ENCODE measurements at regions not wholly inside any gene's neighbourhood (a gene's known extent, or its start where the extent isn't known, plus 50 kb on each side); places are given as distances from the start of the nearest gene placed in this dataset.
"Not testable (repeated sequence)": the region's sequence is repeated elsewhere in the genome, so short reads cannot be mapped to it uniquely, and the experiment has no call there.

GRCh38 chr13:76620036-76620435 is 266.2 kb downstream of the KCTD12 start:
- no peak for DNase-seq (ENCODE audit: low spot score)

GRCh38 chr13:76619631-76620030 is 266.6 kb downstream of the KCTD12 start:
- DNase-seq (ENCODE audit: low spot score), result no peak

GRCh38 chr13:76610819-76611415 is 275.3 kb downstream of the KCTD12 start:
- no peak for DNase-seq (ENCODE audit: low spot score)

- DNase-seq (ENCODE audit: low spot score), result peak; percentile 35
Observed at GRCh38 chr13:76609643-76610042, 276.6 kb downstream of the KCTD12 start.

GRCh38 chr13:76607866-76608265 is 278.3 kb downstream of the KCTD12 start:
- no peak for DNase-seq (ENCODE audit: low spot score)

GRCh38 chr13:76600081-76600480 is 286.1 kb downstream of the KCTD12 start:
- peak; percentile 44 for DNase-seq (ENCODE audit: low spot score)

- DNase-seq (ENCODE audit: low spot score), result no peak
Observed at GRCh38 chr13:76597868-76598267, 288.3 kb downstream of the KCTD12 start.

- DNase-seq (ENCODE audit: low spot score), result no peak
Observed at GRCh38 chr13:76596216-76596615, 290.0 kb downstream of the KCTD12 start.

- DNase-seq (ENCODE audit: low spot score), result no peak
Observed at GRCh38 chr13:76594435-76594834, 291.8 kb downstream of the KCTD12 start.

- no peak for DNase-seq (ENCODE audit: low spot score)
Observed at GRCh38 chr13:76586842-76587241, 299.4 kb downstream of the KCTD12 start.

GRCh38 chr13:76579701-76580100 is 306.5 kb downstream of the KCTD12 start:
- no peak for DNase-seq (ENCODE audit: low spot score)

GRCh38 chr13:76575634-76576033 is 310.6 kb downstream of the KCTD12 start:
- DNase-seq (ENCODE audit: low spot score), result not testable (repeated sequence)

GRCh38 chr13:76570510-76570971 is 315.7 kb downstream of the KCTD12 start:
- peak; percentile 62 for DNase-seq (ENCODE audit: low spot score)

- DNase-seq (ENCODE audit: low spot score), result no peak
Observed at GRCh38 chr13:76556627-76557026, 329.6 kb downstream of the KCTD12 start.

GRCh38 chr13:76552807-76553206 is 333.4 kb downstream of the KCTD12 start:
- no peak for DNase-seq (ENCODE audit: low spot score)

GRCh38 chr13:76552041-76552772 is 334.0 kb downstream of the KCTD12 start:
- DNase-seq (ENCODE audit: low spot score), result no peak

GRCh38 chr13:76542176-76542575 is 344.0 kb downstream of the KCTD12 start:
- DNase-seq (ENCODE audit: low spot score), result no peak

GRCh38 chr13:76538004-76538403 is 348.2 kb downstream of the KCTD12 start:
- DNase-seq (ENCODE audit: low spot score), result no peak

- no peak for DNase-seq (ENCODE audit: low spot score)
Observed at GRCh38 chr13:76533251-76533650, 353.0 kb downstream of the KCTD12 start.

GRCh38 chr13:76527041-76527440 is 359.2 kb downstream of the KCTD12 start:
- DNase-seq (ENCODE audit: low spot score), result peak; percentile 41

- DNase-seq (ENCODE audit: low spot score), result no peak
Observed at GRCh38 chr13:76523740-76524340, 362.4 kb downstream of the KCTD12 start.

GRCh38 chr13:76522083-76522755 is 364.0 kb downstream of the KCTD12 start:
- DNase-seq (ENCODE audit: low spot score), result no peak

- no peak for DNase-seq (ENCODE audit: low spot score)
Observed at GRCh38 chr13:76519685-76520084, 366.5 kb downstream of the KCTD12 start.

All from Ammon's horn (tissue), 1 donor.